Stimulated activated memory B cell treated with anti-CD40 and anti-IgM and Interleukin-4, amounts not matched to agents 10 μg/mL and 1 μg/mL and 100 μg/mL, for 72 hours (primary cell): ENCODE measurements at regions not wholly inside any gene's neighbourhood (a gene's known extent, or its start where the extent isn't known, plus 50 kb on each side); places are given as distances from the start of the nearest gene placed in this dataset.

ENCODE experiments used
- ATAC-seq: fragments of 150-1000 bp; cut with Tn5 transposase; 2 replicates; pipeline ENCODE4 v1.10.0; 2021
- H3K27ac Mint-ChIP-seq: one replicate; pipeline ENCODE4 v1.8.0; 2022; ENCODE audit warnings: mild to moderate bottlenecking, mixed read lengths
- H3K27me3 Mint-ChIP-seq: one replicate; pipeline ENCODE4 v1.8.0; 2022; ENCODE audit warnings: mixed read lengths
- H3K36me3 Mint-ChIP-seq: one replicate; pipeline ENCODE4 v1.8.0; 2022; ENCODE audit warnings: mixed read lengths
- H3K4me1 Mint-ChIP-seq: one replicate; pipeline ENCODE4 v1.8.0; 2022; ENCODE audit warnings: mixed read lengths
- H3K4me3 Mint-ChIP-seq: one replicate; pipeline ENCODE4 v1.8.0; 2022; ENCODE audit warnings: mild to moderate bottlenecking, moderate library complexity, mixed read lengths
- H3K9me3 Mint-ChIP-seq: one replicate; pipeline ENCODE4 v1.8.0; 2022; ENCODE audit warnings: mixed read lengths

GRCh38 chr1:76799700-76800099 lies 67.6 kb upstream of the ST6GALNAC5 start:
- no peak for ATAC-seq
- H3K9me3 Mint-ChIP-seq = no peaks in the 10 kb centered on the region
- H3K36me3 Mint-ChIP-seq = no peaks in the 10 kb centered on the region
- H3K27me3 Mint-ChIP-seq = no peaks in the 10 kb centered on the region
- H3K27ac Mint-ChIP-seq = no peak overlapping the region
- no peak overlapping the region for H3K4me3 Mint-ChIP-seq
- H3K4me1 Mint-ChIP-seq = no peaks in the 10 kb centered on the region

DNA sequence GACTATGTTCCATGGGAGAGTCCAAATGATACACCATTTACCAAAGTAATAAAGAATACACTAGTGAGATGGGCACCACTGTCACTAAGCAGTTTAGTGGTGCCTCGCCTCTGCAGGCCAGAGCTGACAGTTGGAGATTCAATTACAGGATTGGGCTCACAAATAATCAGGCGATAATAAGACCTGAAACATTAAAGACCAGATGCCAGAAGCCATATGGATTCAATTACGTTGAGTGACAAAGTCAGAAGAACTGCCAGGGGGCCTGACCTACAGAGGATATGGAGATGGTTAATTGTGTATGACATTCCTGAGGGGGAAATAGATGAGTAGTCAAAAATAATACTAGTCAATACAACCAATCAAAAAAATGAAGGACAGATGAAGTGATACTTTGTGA lies 65.2 kb upstream of the ST6GALNAC5 start:
- no peaks in the 10 kb centered on the region for H3K36me3 Mint-ChIP-seq
- H3K27ac Mint-ChIP-seq = no peak overlapping the region
- H3K27me3 Mint-ChIP-seq = no peaks in the 10 kb centered on the region
- no peak overlapping the region for H3K4me3 Mint-ChIP-seq
- no peaks in the 10 kb centered on the region for H3K9me3 Mint-ChIP-seq
- no peaks in the 10 kb centered on the region for H3K4me1 Mint-ChIP-seq
- ATAC-seq = no peak

- ATAC-seq = no peak
- H3K4me1 Mint-ChIP-seq = no peaks in the 10 kb centered on the region
- no peaks in the 10 kb centered on the region for H3K36me3 Mint-ChIP-seq
- no peak overlapping the region for H3K27ac Mint-ChIP-seq
- H3K4me3 Mint-ChIP-seq = no peak overlapping the region
- no peaks in the 10 kb centered on the region for H3K9me3 Mint-ChIP-seq
- peaks cover 4% of the 10 kb centered on the region for H3K27me3 Mint-ChIP-seq
Observed at GRCh38 chr1:76807543-76808260, 59.6 kb upstream of the ST6GALNAC5 start.
